DMS 273 (cell line): ENCODE measurements at regions not wholly inside any gene's neighbourhood (a gene's known extent, or its start where the extent isn't known, plus 50 kb on each side); places are given as distances from the start of the nearest gene placed in this dataset.
"Not testable (repeated sequence)": the region's sequence is repeated elsewhere in the genome, so short reads cannot be mapped to it uniquely, and the experiment has no call there.

Experiments used
- DNase-seq: peaks from one replicate; lab custom pipeline; 2025; ENCODE audit not compliant: unreplicated experiment; lab: John Stamatoyannopoulos, UW

DNA sequence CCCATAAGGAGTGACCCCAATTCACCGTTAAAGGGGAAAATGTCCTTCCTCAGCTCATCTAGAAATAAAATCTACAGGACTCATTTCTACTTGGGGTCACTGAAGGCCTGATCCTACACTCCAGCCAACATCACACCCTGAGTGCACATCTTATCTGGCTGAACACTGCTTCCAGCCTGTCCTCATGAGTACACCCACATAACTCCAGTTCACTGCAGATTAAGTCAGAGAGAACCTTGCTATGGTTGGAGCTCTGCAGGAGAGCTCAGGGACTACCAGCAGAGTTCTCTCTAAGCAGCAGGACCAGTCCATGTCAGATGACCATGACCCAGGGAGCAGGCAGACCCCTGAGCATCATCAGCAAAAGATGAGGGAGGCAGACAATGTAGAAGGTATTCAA, 126.9 kb upstream of the MAP3K1 start:
- no peak for DNase-seq

- no peak for DNase-seq
Measured at GRCh38 chr5:56686337-56687195, 128.8 kb upstream of the MAP3K1 start.

- DNase-seq: no peak
Measured at GRCh38 chr5:56685503-56686217, 129.7 kb upstream of the MAP3K1 start.

GRCh38 chr5:56684159-56684558, 131.2 kb upstream of the MAP3K1 start:
- DNase-seq: no peak

DNA sequence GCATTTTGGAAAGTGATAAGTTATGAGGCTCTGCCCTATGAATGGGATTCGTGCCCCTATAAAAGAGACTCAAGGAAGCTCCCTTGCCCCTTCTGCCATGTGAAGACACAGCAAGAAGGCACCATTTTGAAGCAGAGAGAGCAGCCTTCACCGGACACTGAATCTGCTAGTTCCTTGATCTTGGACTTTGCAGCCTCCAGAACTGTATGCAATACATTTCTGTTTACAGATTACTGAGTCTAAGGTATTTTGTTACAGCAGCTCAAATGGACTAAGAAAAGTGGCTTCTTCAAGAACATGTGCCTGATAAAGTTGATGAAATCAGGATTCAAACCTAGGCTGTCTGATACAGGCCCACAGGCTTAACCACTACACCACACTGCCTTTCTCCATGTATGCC, 131.6 kb upstream of the MAP3K1 start:
- DNase-seq: no peak

DNA sequence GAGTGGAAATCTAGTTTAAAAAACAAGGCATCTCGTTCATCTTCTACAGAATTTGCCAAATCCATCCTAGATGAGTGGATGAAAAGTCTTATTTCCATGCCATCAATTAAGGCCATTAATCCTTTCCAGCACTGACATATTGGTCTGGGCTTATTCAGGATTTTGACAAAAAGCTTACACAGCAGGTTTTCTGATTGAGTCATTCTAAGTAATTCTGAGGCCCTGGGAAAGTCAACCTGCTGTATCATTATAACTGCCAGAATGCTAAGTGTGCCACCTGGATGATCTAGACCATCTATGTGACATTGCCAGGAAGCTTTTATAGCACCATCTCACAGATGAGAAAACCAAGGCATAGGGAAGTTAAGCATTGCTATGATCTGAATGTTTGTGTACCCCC, 132.1 kb upstream of the MAP3K1 start:
- DNase-seq: no peak

- no peak for DNase-seq
Measured at GRCh38 chr5:56681346-56681745, 134.0 kb upstream of the MAP3K1 start.

DNA sequence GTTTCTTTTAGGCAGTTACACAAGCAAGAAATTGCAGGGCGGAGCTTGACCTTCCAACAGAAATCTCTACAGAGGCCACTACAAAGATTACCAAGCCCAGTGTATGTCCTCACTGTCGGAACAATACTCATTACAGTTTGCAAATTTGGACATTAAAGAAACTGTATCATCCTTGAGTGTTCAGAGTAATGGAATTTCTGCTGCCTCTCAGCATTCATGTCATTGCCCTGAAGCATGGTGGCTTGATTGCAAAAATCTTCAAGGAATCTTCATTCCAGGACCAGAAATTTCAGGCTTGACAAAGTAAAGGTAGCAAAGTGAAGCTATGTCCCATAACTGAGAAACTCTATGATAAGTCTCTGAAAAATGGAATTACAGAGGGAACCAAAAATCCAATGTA, 134.6 kb upstream of the MAP3K1 start:
- no peak for DNase-seq

DNA sequence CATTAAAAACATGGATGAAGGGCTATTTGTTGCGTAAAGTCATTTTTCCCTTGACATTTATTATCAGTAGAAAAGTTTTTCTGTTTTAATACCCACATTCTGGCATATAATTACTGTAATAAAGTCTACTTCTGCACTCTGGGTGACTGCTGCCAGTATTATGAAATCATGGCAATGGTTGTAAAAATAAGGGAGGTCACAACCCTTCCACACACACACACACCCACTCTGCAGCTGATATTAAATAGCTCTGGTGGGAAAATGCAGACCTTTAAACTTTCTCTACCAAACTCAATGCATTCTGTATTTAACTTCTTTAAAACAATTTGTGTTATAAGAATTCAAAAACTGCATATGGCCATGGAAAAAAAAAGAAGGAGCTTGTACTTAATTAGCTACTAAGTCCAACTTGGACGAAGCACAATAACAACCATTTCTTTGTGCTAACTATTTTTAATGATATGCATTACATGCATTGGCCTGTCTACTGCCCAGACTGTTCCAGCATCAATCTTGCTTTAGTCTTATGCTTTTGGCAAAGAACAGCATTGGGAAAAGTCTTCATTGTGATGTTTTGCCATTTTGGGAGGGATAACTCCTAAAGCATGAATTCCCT, 137.6 kb upstream of the MAP3K1 start:
- DNase-seq: no peak

DNA sequence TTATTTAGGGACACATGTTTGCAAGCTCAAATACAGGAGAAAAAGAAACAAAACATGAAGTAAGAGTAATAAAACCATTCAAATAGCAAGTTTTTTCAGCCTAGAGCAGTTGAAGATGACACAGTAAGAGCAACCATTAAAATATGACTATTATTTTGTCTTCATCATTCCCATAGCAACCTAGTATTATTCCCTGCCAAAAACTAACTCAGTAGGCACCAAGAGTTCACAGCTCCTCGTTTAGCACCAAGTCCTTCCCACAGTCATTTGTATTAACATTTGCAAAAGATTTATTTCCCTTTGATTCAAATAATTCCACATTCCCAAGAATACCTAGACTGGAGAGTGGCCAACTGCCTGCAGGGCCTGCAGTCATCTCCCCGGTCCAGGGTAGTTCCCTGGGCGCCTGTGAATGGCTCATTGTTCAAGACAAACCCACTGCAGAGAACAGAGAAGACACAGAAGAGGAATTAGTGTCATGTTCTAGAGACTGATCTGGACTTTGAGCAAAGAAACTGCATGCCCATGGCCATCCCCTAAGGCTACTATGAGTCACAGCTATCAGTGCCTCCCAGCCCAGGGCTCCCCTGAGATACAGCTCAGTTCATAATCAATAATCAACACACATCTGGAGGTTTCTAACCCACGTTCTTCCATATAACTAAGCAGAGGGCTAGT, 139.1 kb upstream of the MAP3K1 start:
- DNase-seq: no peak

DNA sequence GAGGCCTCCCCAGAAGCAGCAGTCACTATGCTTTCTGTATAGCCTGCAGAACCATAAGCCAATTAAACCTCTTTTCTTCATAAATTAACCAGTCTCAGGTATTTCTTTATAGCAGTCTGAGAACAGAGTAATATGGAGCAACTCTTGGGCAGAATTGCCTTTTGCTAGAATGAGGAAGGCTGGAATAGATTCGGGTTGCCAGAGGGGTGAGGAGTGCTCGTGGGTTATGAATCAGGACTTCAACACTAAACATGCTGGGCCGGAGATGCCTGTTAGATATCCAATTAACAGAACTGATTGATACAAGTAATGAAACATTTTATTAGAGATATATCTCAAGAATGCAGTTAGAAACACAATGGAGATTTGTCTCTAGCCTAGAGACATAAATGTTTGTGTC, 140.9 kb upstream of the MAP3K1 start:
- no peak for DNase-seq

DNA sequence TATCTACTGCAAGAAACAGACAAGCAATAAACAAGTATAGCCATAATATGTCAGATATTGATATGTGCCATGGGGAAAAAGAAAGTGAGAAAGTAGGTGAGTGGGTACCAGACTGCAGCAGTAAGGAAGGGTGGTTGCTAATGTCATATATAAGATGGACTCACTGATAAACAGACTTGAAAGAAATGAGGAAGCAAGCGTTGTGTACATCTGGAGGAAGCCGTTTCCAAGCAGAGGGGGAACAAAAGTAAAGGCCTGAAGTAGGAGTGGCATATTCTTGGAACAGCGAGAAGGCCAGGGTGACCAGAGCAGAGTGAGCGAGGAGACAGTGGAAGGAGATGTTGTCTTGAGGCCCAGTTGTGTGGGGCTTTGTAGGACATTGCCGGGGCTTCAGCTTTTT, 142.2 kb upstream of the MAP3K1 start:
- DNase-seq: no peak

- no peak for DNase-seq
Measured at GRCh38 chr5:56671571-56671970, 143.8 kb upstream of the MAP3K1 start.

DNA sequence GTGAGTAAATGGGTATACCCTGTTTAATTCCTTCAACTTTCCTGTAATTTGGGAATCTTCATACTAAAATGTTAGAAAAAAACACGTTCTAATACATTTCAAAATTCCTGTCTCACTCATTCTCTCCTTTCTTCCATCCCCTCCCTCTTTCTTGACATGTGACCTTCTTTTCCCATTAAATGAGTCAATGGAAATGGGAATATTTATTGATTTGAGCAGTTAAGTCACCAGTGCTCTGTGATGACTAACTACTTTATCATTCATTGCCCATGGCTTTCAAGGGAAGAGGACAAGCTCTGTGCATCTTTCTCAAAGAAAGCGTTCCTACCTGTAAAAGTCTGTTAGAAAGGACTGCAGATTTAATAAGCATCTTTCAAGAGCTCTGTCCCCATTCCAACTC, 144.4 kb upstream of the MAP3K1 start:
- DNase-seq: no peak

DNA sequence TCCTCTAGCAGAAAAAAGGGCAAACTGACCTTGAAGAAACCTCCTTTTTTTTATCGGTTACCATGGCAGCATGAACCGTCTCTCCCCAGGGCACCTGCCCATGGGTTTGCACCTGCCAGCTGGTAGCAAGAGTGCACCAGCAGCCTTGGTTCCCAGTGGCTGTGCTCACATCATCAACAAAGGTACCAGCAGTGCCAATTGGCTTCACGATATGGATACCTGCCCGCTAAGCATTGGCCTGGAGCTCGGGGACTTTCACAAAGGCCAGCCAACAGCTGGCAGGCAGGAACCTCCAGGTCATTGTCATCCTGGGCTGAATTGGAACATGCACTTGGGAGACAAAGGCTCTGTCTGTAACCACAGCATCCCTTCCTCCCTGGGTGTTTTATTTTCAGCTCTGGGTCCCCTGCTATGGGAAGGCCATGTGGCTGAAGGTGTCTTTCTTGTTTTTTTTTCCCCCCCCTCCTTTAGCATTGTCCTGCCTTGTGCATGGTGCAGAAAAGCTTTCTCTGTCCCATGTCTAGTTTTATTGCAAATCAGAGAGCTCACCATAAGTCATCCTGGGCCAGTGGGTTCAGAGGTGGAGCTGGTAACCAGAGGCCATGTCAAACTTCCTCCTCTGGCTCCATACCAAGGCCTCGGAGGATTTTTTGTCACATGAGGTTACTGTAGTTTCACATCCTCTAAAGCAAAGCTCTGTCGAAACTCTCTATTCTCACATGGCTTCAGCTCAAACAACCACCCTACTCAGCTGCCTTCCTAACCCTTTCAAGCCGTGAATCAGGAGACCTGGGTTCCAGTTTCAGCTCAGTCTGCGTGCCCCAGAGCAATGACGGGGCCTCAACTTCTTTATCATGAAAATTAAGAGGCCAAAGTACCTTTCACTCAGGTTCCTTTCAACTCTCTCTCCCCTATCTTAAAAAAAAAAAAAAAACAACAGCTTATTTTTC, 145.5 kb upstream of the MAP3K1 start:
- no peak for DNase-seq

DNA sequence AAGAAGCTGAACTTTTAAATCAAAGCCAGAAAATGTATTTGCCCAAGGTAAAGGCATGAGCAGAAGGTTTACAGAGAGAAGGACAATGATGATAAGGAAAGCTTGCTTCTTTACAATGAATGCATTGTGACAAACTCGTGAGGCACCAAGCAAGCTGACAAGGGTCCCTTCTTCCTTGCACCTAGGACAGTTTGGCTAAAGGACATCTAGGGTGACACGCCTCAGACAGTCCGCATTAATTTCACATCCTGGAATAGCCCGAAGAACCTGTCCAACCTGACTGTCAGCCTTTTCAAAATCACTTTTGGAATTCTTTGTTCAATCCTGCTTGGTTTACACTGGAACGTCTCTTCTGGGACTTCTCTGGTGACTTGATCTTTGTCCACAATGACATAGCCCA, 146.4 kb upstream of the MAP3K1 start:
- no peak for DNase-seq

GRCh38 chr5:56667692-56668091, 147.7 kb upstream of the MAP3K1 start:
- no peak for DNase-seq

- DNase-seq: no peak
Measured at GRCh38 chr5:56666901-56667300, 148.4 kb upstream of the MAP3K1 start.

DNA sequence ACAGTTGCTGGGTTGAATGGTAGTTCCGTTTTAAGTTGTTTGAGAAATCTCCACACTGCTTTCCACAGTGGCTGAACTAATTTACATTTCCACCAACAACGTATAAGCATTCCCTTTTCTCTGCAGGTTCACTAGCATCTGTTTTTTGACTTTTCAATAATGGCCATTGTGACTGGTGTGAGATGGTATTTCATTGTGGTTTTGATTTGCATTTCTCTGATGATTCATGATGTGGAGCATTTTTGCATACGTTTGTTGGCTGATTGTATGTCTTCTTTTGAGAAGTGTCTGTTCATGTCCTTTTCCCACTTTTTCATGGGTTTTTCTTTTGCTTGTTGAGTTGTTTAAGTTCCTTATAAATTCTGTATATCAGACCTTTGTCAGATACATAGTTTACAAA, 150.2 kb upstream of the MAP3K1 start:
- DNase-seq: not testable (repeated sequence)

- DNase-seq: no peak
Measured at GRCh38 chr5:56664025-56664424, 151.3 kb upstream of the MAP3K1 start.
